Dendritic cell treated with granulocyte-macrophage colony-stimulating factor and Interleukin-4, amounts not matched to agents 40 ng/mL and 50 ng/mL, for 4 days (primary cell): ENCODE measurements at regions not wholly inside any gene's neighbourhood (a gene's known extent, or its start where the extent isn't known, plus 50 kb on each side); places are given as distances from the start of the nearest gene placed in this dataset.

Experiments
- H3K27ac Mint-ChIP-seq: one replicate; pipeline ENCODE4 v1.8.0; 2022; ENCODE audit warnings: mild to moderate bottlenecking, mixed read lengths
- H3K27me3 Mint-ChIP-seq: one replicate; pipeline ENCODE4 v1.8.0; 2022; ENCODE audit warnings: mild to moderate bottlenecking, mixed read lengths
- H3K36me3 Mint-ChIP-seq: one replicate; pipeline ENCODE4 v1.8.0; 2022; ENCODE audit warnings: low read depth, mixed read lengths
- H3K4me1 Mint-ChIP-seq: one replicate; pipeline ENCODE4 v1.8.0; 2022; ENCODE audit warnings: low read depth, mixed read lengths
- H3K4me3 Mint-ChIP-seq: one replicate; pipeline ENCODE4 v1.8.0; 2022; ENCODE audit warnings: mild to moderate bottlenecking, moderate library complexity, mixed read lengths
- H3K9me3 Mint-ChIP-seq: one replicate; pipeline ENCODE4 v1.8.0; 2022; ENCODE audit warnings: mixed read lengths
- intact Hi-C: fragments of 100-400 bp; cut with micrococcal nuclease; formaldehyde crosslinking; loops from one replicate; pipeline ENCODE4 v1.15.0; 2022

GRCh38 chr2:23270810-23271209 lies 114.2 kb upstream of the KLHL29 start:
- no peaks in the 10 kb centered on the region for H3K36me3 Mint-ChIP-seq
- no peaks in the 10 kb centered on the region for H3K4me1 Mint-ChIP-seq
- intact Hi-C loops = no loop called here
- H3K9me3 Mint-ChIP-seq = no peaks in the 10 kb centered on the region
- peaks cover 2% of the 10 kb centered on the region for H3K27me3 Mint-ChIP-seq
- no peak overlapping the region for H3K4me3 Mint-ChIP-seq
- H3K27ac Mint-ChIP-seq = no peak overlapping the region

DNA sequence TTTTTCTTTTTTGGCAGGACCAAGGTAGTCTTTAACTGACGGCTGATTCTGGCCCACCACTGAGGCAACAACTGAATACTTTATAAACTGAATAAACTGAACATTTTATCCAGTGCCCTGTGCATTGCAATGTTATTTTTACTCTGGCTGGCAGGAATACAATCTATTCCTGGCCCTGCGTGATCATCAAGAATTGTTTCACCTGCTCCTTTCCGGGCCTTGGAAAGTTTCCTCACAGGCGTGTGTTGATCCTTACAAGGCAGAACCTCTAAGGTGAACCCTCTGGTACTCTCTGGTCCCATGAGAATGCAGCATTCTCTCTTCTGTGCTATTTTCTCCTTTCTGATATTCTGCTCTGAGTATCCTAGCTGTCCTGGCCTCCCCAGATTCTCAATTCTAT lies 113.7 kb upstream of the KLHL29 start:
- Mint-ChIP-seq H3K36me3 (no peaks in the 10 kb centered on the region), H3K27ac (no peak overlapping the region), H3K9me3 (no peaks in the 10 kb centered on the region), H3K4me3 (no peak overlapping the region), H3K4me1 (no peaks in the 10 kb centered on the region), H3K27me3 (peaks cover 2% of the 10 kb centered on the region)
- intact Hi-C loops = no loop called here

- H3K4me3 Mint-ChIP-seq = no peak overlapping the region
- no peaks in the 10 kb centered on the region for H3K36me3 Mint-ChIP-seq
- H3K27ac Mint-ChIP-seq = no peak overlapping the region
- intact Hi-C loops = no loop called here
- no peaks in the 10 kb centered on the region for H3K9me3 Mint-ChIP-seq
- H3K4me1 Mint-ChIP-seq = no peaks in the 10 kb centered on the region
- peaks cover 4% of the 10 kb centered on the region for H3K27me3 Mint-ChIP-seq
These were observed 111.2 kb upstream of the KLHL29 start for GRCh38 chr2:23273786-23274185.

DNA sequence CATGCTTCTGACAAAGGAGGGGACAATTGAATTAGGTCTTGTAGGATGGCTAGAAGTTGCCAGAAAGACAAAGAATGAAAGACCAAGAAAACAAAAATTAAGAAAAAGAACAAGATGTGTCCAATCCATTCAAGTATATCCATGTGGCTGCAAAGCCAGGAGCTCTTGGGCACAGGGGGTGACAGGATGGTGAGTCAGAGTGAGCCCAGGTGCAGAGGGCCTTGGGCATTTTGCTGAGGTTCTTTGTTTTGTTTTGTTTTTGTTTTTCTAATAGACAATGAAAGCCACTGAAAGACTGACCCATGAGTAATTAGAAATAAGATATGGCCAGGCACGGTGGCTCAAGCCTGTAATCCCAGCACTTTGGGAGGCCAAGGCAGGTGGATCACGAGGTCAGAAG lies 104.6 kb upstream of the KLHL29 start:
- Mint-ChIP-seq H3K4me3 (no peak overlapping the region), H3K27me3 (peaks cover 2% of the 10 kb centered on the region), H3K36me3 (no peaks in the 10 kb centered on the region), H3K27ac (no peak overlapping the region), H3K4me1 (no peaks in the 10 kb centered on the region), H3K9me3 (no peaks in the 10 kb centered on the region)
- intact Hi-C loops = no loop called here

- H3K36me3 Mint-ChIP-seq = no peaks in the 10 kb centered on the region
- no peaks in the 10 kb centered on the region for H3K9me3 Mint-ChIP-seq
- H3K4me1 Mint-ChIP-seq = no peaks in the 10 kb centered on the region
- H3K27me3 Mint-ChIP-seq = no peaks in the 10 kb centered on the region
- no peak overlapping the region for H3K4me3 Mint-ChIP-seq
- no peak overlapping the region for H3K27ac Mint-ChIP-seq
- intact Hi-C loops = no loop called here
These were observed 101.3 kb upstream of the KLHL29 start for GRCh38 chr2:23283653-23284052.

- intact Hi-C loops = no loop called here
- Mint-ChIP-seq H3K9me3 (no peaks in the 10 kb centered on the region), H3K27ac (no peak overlapping the region), H3K36me3 (no peaks in the 10 kb centered on the region), H3K4me1 (no peaks in the 10 kb centered on the region), H3K4me3 (no peak overlapping the region), H3K27me3 (no peaks in the 10 kb centered on the region)
These were observed 99.7 kb upstream of the KLHL29 start for GRCh38 chr2:23285091-23285800.

DNA sequence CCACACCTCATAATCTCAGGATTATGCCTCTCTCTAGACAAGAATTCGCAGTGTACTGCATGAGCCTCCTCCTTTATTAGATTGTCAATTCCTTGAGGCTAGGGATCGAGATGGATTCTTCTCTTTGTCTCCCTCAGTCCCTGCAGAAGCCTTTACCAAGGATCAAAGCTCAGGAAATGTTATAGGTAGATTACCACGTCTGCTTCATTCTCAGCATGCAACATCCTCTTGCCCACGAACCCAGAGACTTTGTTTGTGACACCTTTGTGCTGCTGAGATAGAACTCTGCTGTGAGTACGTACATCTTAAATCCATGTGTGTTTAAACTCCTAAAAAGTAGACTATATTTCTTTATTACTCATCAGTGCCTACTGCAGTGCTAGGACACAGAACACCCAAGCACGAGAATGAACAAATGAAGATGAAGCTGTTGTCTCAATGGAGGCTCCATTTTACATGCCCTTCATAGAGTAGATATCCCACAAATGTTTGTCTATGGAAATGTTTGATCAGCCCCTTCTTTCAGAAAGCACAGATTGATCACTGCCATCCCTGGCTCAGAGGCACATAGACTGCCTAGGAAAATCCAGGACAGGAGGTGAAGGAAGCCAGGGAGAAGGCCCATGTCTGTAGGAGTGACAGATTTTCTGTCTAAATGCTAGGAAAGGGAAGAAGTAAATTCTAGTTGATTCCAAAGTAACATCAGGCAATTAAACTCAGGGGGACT lies 98.8 kb upstream of the KLHL29 start:
- no peaks in the 10 kb centered on the region for H3K9me3 Mint-ChIP-seq
- intact Hi-C loops = no loop called here
- H3K4me3 Mint-ChIP-seq = no peak overlapping the region
- no peaks in the 10 kb centered on the region for H3K27me3 Mint-ChIP-seq
- no peaks in the 10 kb centered on the region for H3K4me1 Mint-ChIP-seq
- no peak overlapping the region for H3K27ac Mint-ChIP-seq
- no peaks in the 10 kb centered on the region for H3K36me3 Mint-ChIP-seq

GRCh38 chr2:23286758-23287704 lies 97.9 kb upstream of the KLHL29 start:
- Mint-ChIP-seq H3K36me3 (no peaks in the 10 kb centered on the region), H3K4me3 (no peak overlapping the region), H3K9me3 (no peaks in the 10 kb centered on the region), H3K27me3 (no peaks in the 10 kb centered on the region), H3K27ac (no peak overlapping the region), H3K4me1 (no peaks in the 10 kb centered on the region)
- intact Hi-C loops = no loop called here

- Mint-ChIP-seq H3K36me3 (no peaks in the 10 kb centered on the region), H3K27me3 (no peaks in the 10 kb centered on the region), H3K27ac (no peak overlapping the region), H3K4me1 (no peaks in the 10 kb centered on the region), H3K9me3 (no peaks in the 10 kb centered on the region), H3K4me3 (no peak overlapping the region)
- intact Hi-C loops = no loop called here
These were observed 95.3 kb upstream of the KLHL29 start for GRCh38 chr2:23289671-23290070.

- Mint-ChIP-seq H3K9me3 (no peaks in the 10 kb centered on the region), H3K4me1 (no peaks in the 10 kb centered on the region), H3K27me3 (no peaks in the 10 kb centered on the region), H3K4me3 (no peak overlapping the region), H3K36me3 (no peaks in the 10 kb centered on the region), H3K27ac (no peak overlapping the region)
- intact Hi-C loops = no loop called here
These were observed 93.7 kb upstream of the KLHL29 start for GRCh38 chr2:23291239-23291638.

GRCh38 chr2:23292024-23292423 lies 93.0 kb upstream of the KLHL29 start:
- H3K36me3 Mint-ChIP-seq = no peaks in the 10 kb centered on the region
- H3K4me3 Mint-ChIP-seq = no peak overlapping the region
- H3K27ac Mint-ChIP-seq = no peak overlapping the region
- H3K27me3 Mint-ChIP-seq = no peaks in the 10 kb centered on the region
- intact Hi-C loops = no loop called here
- no peaks in the 10 kb centered on the region for H3K9me3 Mint-ChIP-seq
- H3K4me1 Mint-ChIP-seq = no peaks in the 10 kb centered on the region

GRCh38 chr2:23293063-23293462 lies 91.9 kb upstream of the KLHL29 start:
- Mint-ChIP-seq H3K27me3 (no peaks in the 10 kb centered on the region), H3K4me3 (no peak overlapping the region), H3K9me3 (no peaks in the 10 kb centered on the region), H3K4me1 (no peaks in the 10 kb centered on the region), H3K36me3 (no peaks in the 10 kb centered on the region), H3K27ac (no peak overlapping the region)
- intact Hi-C loops = no loop called here

- no peaks in the 10 kb centered on the region for H3K9me3 Mint-ChIP-seq
- H3K36me3 Mint-ChIP-seq = no peaks in the 10 kb centered on the region
- no peak overlapping the region for H3K4me3 Mint-ChIP-seq
- intact Hi-C loops = no loop called here
- no peak overlapping the region for H3K27ac Mint-ChIP-seq
- no peaks in the 10 kb centered on the region for H3K4me1 Mint-ChIP-seq
- H3K27me3 Mint-ChIP-seq = no peaks in the 10 kb centered on the region
These were observed 91.2 kb upstream of the KLHL29 start for GRCh38 chr2:23293731-23294130.

DNA sequence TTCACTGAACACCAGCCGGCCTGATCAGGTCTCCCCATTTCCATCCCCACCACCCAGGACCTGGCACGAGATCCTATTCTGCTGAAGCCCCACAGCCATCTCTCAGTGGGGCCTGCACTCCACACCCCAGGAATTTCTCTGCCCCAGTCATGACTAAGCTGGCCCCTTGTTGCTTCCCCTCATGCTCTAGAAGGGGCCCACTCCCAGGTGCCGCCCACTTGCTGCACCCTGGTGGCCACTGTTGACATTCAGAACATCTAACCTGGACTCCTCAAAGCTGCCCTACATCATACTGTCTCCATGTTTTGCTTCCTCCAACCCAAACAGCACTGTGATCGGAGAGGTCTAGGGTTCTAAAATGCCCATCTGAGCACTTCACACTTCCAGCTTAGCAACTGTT lies 90.7 kb upstream of the KLHL29 start:
- H3K4me3 Mint-ChIP-seq = no peak overlapping the region
- no peak overlapping the region for H3K27ac Mint-ChIP-seq
- H3K9me3 Mint-ChIP-seq = no peaks in the 10 kb centered on the region
- H3K4me1 Mint-ChIP-seq = no peaks in the 10 kb centered on the region
- H3K27me3 Mint-ChIP-seq = no peaks in the 10 kb centered on the region
- H3K36me3 Mint-ChIP-seq = no peaks in the 10 kb centered on the region
- intact Hi-C loops = no loop called here
